BLaER1 (cell line): ENCODE measurements at regions not wholly inside any gene's neighbourhood (a gene's known extent, or its start where the extent isn't known, plus 50 kb on each side); places are given as distances from the start of the nearest gene placed in this dataset.

Experiments
- H3K27ac ChIP-seq: shearing (Covaris generic); formaldehyde crosslinking; 2 replicates; pipeline ENCODE4 v1.8.1; 2022
- H3K27me3 ChIP-seq: shearing (Covaris generic); formaldehyde crosslinking; 2 replicates; pipeline ENCODE4 v1.8.1; 2022
- H3K36me3 ChIP-seq: shearing (Covaris generic); formaldehyde crosslinking; 2 replicates; pipeline ENCODE4 v1.8.1; 2022
- H3K4me1 ChIP-seq: shearing (Covaris generic); formaldehyde crosslinking; 2 replicates; pipeline ENCODE4 v1.8.1; 2022
- H3K4me2 ChIP-seq: shearing (Covaris generic); formaldehyde crosslinking; 2 replicates; pipeline ENCODE4 v1.8.1; 2022
- H3K4me3 ChIP-seq: shearing (Covaris generic); formaldehyde crosslinking; 2 replicates; pipeline ENCODE4 v1.8.1; 2022
- H3K9ac ChIP-seq: shearing (Covaris generic); formaldehyde crosslinking; 2 replicates; pipeline ENCODE4 v1.8.1; 2022
- H3K9me3 ChIP-seq: shearing (Covaris generic); formaldehyde crosslinking; 2 replicates; pipeline ENCODE4 v1.8.1; 2022
- H4K20me1 ChIP-seq: shearing (Covaris generic); formaldehyde crosslinking; 2 replicates; pipeline ENCODE4 v1.8.1; 2022
- Cebpa-rat ChIP-seq: shearing (Covaris generic); IDR thresholded peaks from 2 replicates; pipeline ENCODE4 v1.8.1; 2022

- TF ChIP-seq Cebpa-rat: no peak
- Histone ChIP-seq H3K27me3 (no peaks in the 10 kb centered on the region), H3K4me1 (no peaks in the 10 kb centered on the region), H3K4me2 (no peak overlapping the region), H3K36me3 (no peaks in the 10 kb centered on the region), H3K27ac (no peak overlapping the region), H3K9me3 (no peaks in the 10 kb centered on the region), H3K9ac (no peak overlapping the region), H4K20me1 (no peaks in the 10 kb centered on the region), H3K4me3 (no peak overlapping the region)
These were observed 733.9 kb upstream of the SLITRK5 start for GRCh38 chr13:86937316-86937715.

- H4K20me1 ChIP-seq: no peaks in the 10 kb centered on the region
- H3K9ac ChIP-seq: no peak overlapping the region
- no peak overlapping the region for H3K4me2 ChIP-seq
- no peak overlapping the region for H3K27ac ChIP-seq
- no peak for TF ChIP-seq Cebpa-rat
- no peaks in the 10 kb centered on the region for H3K4me1 ChIP-seq
- H3K9me3 ChIP-seq: no peaks in the 10 kb centered on the region
- H3K27me3 ChIP-seq: no peaks in the 10 kb centered on the region
- H3K4me3 ChIP-seq: no peak overlapping the region
- no peaks in the 10 kb centered on the region for H3K36me3 ChIP-seq
These were observed 725.6 kb upstream of the SLITRK5 start for GRCh38 chr13:86945584-86945983.

DNA sequence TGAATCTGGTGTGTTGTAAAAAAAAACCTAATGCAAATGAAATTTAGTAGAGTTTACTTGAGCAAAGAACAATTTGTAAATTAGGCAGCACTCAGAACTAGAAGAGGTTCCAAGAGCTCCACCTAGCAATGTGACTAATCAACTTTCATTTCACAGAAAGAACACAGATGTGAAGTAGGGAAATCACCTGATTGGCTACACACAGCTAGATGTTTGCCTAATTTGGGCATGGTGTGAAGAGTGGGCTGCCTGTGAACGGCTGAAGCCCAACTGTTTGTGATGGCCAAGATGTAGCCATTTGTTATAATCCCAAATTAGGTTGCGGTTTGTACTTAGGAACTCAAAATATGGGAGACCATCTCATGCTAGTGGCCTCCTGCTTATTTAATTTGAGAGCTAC, 724.4 kb upstream of the SLITRK5 start:
- H3K4me3 ChIP-seq: no peak overlapping the region
- H3K4me2 ChIP-seq: no peak overlapping the region
- H3K9me3 ChIP-seq: no peaks in the 10 kb centered on the region
- no peaks in the 10 kb centered on the region for H3K4me1 ChIP-seq
- no peaks in the 10 kb centered on the region for H4K20me1 ChIP-seq
- TF ChIP-seq Cebpa-rat: no peak
- H3K27me3 ChIP-seq: no peaks in the 10 kb centered on the region
- H3K36me3 ChIP-seq: no peaks in the 10 kb centered on the region
- H3K9ac ChIP-seq: no peak overlapping the region
- no peak overlapping the region for H3K27ac ChIP-seq

DNA sequence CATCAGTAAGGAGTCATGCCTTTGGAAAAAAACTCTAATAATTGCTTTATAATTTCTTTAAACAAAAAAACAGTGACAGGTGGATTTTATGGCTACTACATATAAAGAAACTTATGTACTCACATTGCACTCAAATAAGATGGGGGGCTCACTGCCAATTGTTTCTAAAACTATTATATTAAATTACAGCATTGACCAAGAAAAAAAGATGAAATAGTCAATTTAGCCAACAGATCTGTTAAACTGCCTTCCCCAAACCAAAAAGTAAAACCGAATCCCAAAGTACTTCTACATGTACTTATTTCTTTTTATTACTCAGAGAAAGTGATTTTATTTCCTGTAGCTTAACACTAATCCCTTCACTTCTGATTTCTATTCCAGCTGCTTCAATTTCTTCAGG, 716.8 kb upstream of the SLITRK5 start:
- H4K20me1 ChIP-seq: no peaks in the 10 kb centered on the region
- TF ChIP-seq Cebpa-rat: no peak
- H3K36me3 ChIP-seq: no peaks in the 10 kb centered on the region
- no peaks in the 10 kb centered on the region for H3K4me1 ChIP-seq
- no peak overlapping the region for H3K4me3 ChIP-seq
- no peak overlapping the region for H3K4me2 ChIP-seq
- no peak overlapping the region for H3K9ac ChIP-seq
- H3K27ac ChIP-seq: no peak overlapping the region
- no peaks in the 10 kb centered on the region for H3K9me3 ChIP-seq
- no peaks in the 10 kb centered on the region for H3K27me3 ChIP-seq

DNA sequence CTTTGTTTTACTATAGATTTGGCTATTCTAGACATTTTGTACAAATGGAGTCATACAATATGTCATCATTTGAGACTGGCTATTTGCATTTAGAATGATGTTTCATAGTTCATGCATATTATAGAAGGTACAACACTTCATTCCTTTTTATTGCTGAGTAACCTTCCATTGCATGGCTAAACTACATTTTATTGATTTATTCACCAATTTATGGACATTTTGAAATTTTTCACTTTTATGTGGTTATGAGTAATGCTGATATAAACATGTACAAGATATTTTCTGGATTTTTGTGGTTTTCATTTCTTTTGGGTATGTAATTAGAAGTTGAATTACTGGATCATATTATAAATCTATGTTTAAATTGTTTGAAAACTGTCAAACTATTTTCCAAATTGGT, 710.3 kb upstream of the SLITRK5 start:
- H3K36me3 ChIP-seq: no peaks in the 10 kb centered on the region
- H3K4me2 ChIP-seq: no peak overlapping the region
- no peaks in the 10 kb centered on the region for H3K27me3 ChIP-seq
- H3K9me3 ChIP-seq: no peaks in the 10 kb centered on the region
- H3K27ac ChIP-seq: no peak overlapping the region
- no peak overlapping the region for H3K9ac ChIP-seq
- no peak for TF ChIP-seq Cebpa-rat
- no peaks in the 10 kb centered on the region for H3K4me1 ChIP-seq
- no peaks in the 10 kb centered on the region for H4K20me1 ChIP-seq
- no peak overlapping the region for H3K4me3 ChIP-seq

- Histone ChIP-seq H3K9me3 (no peaks in the 10 kb centered on the region), H3K27me3 (no peaks in the 10 kb centered on the region)
These were observed 696.7 kb upstream of the SLITRK5 start for GRCh38 chr13:86974251-86974994.

DNA sequence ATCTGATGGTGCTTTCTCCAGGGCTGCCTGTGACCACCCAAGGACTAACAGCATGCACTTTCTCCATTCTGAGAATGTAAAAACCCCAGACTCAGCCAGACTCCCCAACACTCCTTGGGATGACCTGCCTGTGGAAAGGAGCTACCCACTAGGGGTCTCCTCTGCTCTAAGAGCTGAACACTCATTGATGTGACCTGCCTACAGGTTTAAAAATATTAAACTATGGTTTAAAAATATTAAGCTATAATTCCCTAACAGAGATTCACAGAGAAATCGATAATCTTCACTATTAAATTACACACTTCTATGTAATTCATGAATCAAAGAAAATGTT, 696.2 kb upstream of the SLITRK5 start:
- Histone ChIP-seq H3K4me3 (no peak overlapping the region), H3K4me2 (no peak overlapping the region), H3K4me1 (no peaks in the 10 kb centered on the region), H3K9ac (no peak overlapping the region), H3K9me3 (no peaks in the 10 kb centered on the region), H3K27me3 (no peaks in the 10 kb centered on the region), H4K20me1 (no peaks in the 10 kb centered on the region), H3K36me3 (no peaks in the 10 kb centered on the region), H3K27ac (no peak overlapping the region)
- TF ChIP-seq Cebpa-rat: no peak

More at GRCh38 chr13:86974251-86974994, 696.7 kb upstream of the SLITRK5 start:
- Histone ChIP-seq H4K20me1 (no peaks in the 10 kb centered on the region), H3K27ac (no peak overlapping the region), H3K9ac (no peak overlapping the region), H3K4me3 (no peak overlapping the region), H3K36me3 (no peaks in the 10 kb centered on the region), H3K4me1 (no peaks in the 10 kb centered on the region), H3K4me2 (no peak overlapping the region)
- no peak for TF ChIP-seq Cebpa-rat

DNA sequence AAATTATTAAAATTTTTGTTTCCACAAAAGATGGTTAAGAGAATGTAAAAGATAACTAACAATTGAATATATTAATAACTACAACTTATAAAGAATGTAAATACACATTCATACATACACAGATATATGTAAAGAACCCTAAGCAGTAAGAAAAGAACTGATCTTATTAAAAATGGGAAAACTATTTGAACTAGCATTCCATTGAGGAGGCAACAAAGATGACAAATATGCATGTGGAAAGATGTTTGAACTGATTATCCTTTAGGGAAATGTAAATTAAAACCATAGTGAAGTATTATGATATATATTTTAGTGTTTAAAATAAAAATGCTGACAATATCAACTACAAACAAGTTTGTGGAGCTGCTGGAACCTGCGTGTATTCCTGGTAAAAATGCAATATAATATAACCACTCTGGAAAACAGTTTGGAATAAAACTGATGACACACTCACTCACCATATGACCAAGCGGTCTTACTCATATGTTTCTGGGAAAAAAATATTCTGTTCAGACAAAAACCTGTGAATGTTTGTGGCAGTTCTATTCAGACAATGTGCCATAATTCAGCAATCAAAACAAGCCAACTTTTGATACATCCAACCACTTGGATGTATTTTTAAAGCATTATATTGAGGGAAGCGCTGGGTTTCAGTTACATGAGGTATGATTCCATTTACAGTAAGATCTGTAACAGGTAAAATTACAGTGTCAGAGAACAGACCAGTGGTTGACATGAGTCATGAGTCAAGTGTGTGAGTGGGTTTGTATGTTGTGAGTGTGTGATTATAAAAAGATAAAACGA, 694.4 kb upstream of the SLITRK5 start:
- TF ChIP-seq Cebpa-rat: no peak
- no peaks in the 10 kb centered on the region for H4K20me1 ChIP-seq
- no peaks in the 10 kb centered on the region for H3K9me3 ChIP-seq
- no peaks in the 10 kb centered on the region for H3K27me3 ChIP-seq
- no peaks in the 10 kb centered on the region for H3K36me3 ChIP-seq
- no peak overlapping the region for H3K4me2 ChIP-seq
- H3K4me3 ChIP-seq: no peak overlapping the region
- H3K4me1 ChIP-seq: no peaks in the 10 kb centered on the region
- no peak overlapping the region for H3K27ac ChIP-seq
- H3K9ac ChIP-seq: no peak overlapping the region

DNA sequence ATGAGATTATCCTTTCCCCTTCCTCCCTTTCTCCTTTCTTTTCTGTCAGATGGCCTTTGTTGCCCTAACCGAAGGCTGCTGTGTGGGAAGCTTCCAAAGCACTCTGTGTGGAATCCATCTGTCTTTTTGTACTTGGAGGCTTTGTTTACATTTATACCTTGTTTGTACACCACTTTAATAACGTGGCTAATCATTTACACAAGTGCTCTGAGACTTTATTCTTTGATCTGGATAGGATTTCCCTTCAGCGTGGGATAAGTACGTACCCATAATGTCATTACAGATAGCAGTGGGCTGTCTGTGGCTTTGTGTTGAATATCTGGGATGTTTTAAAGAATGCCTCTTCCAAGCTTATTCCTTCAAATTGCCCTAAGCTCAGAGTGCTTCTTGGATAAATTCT, 684.7 kb upstream of the SLITRK5 start:
- no peak overlapping the region for H3K4me2 ChIP-seq
- no peak overlapping the region for H3K4me3 ChIP-seq
- H3K9me3 ChIP-seq: no peaks in the 10 kb centered on the region
- H3K9ac ChIP-seq: no peak overlapping the region
- no peaks in the 10 kb centered on the region for H3K4me1 ChIP-seq
- TF ChIP-seq Cebpa-rat: no peak
- H4K20me1 ChIP-seq: no peaks in the 10 kb centered on the region
- H3K36me3 ChIP-seq: no peaks in the 10 kb centered on the region
- H3K27me3 ChIP-seq: no peaks in the 10 kb centered on the region
- no peak overlapping the region for H3K27ac ChIP-seq

- H4K20me1 ChIP-seq: no peaks in the 10 kb centered on the region
- no peaks in the 10 kb centered on the region for H3K36me3 ChIP-seq
- no peak overlapping the region for H3K9ac ChIP-seq
- H3K4me1 ChIP-seq: no peaks in the 10 kb centered on the region
- H3K27ac ChIP-seq: no peak overlapping the region
- H3K27me3 ChIP-seq: no peaks in the 10 kb centered on the region
- H3K9me3 ChIP-seq: no peaks in the 10 kb centered on the region
- no peak for TF ChIP-seq Cebpa-rat
- no peak overlapping the region for H3K4me2 ChIP-seq
- H3K4me3 ChIP-seq: no peak overlapping the region
These were observed 678.9 kb upstream of the SLITRK5 start for GRCh38 chr13:86992251-86992650.
